ENCODE measurements at regions not wholly inside any gene's neighbourhood (a gene's known extent, or its start where the extent isn't known, plus 50 kb on each side); places are given as distances from the start of the nearest gene placed in this dataset.
"Not testable (repeated sequence)": the region's sequence is repeated elsewhere in the genome, so short reads cannot be mapped to it uniquely, and the experiment has no call there.

DNA sequence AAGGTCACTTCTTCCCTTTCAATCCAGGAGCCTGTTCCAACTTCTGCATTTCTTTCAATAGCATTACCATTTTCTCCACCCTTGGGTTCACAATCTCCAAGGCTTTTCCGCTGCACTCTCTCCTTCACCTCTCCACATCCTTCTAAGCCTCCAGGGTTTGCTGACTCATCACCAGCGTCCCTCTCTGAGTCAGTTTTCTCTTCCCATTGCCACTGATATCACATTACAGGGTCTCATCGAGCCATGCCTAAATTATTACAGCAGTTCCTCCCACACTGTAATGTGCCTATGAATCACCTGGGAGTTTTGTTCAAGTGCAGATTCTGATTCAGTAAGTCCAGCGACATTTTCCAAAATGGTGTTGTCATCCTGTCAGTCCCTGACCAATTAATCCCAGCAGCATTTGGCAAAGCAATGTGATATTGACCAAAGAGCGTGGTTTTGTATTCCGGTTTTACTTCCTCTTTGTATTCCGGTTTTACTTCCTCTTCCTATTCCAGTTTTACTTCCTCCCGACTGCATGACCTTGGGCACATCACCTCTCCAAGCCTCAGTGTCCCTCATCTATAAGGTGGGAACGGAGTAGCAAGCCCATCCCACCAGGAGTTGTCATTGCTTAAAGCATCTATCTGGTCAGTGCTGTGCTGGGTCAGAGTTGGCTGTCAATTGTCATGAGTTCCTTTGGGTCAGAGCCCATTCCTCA, 208.3 kb upstream of the NBPF12 start:
- TF ChIP-seq, protein P1, sequence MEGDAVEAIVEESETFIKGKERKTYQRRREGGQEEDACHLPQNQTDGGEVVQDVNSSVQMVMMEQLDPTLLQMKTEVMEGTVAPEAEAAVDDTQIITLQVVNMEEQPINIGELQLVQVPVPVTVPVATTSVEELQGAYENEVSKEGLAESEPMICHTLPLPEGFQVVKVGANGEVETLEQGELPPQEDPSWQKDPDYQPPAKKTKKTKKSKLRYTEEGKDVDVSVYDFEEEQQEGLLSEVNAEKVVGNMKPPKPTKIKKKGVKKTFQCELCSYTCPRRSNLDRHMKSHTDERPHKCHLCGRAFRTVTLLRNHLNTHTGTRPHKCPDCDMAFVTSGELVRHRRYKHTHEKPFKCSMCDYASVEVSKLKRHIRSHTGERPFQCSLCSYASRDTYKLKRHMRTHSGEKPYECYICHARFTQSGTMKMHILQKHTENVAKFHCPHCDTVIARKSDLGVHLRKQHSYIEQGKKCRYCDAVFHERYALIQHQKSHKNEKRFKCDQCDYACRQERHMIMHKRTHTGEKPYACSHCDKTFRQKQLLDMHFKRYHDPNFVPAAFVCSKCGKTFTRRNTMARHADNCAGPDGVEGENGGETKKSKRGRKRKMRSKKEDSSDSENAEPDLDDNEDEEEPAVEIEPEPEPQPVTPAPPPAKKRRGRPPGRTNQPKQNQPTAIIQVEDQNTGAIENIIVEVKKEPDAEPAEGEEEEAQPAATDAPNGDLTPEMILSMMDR (IDR thresholded peaks at IDR 0.05), result not testable (repeated sequence)
- not testable (repeated sequence) for TF ChIP-seq POLR2AphosphoS5 (IDR thresholded peaks at IDR 0.05)
